H9 (cell line): ENCODE measurements at regions not wholly inside any gene's neighbourhood (a gene's known extent, or its start where the extent isn't known, plus 50 kb on each side); places are given as distances from the start of the nearest gene placed in this dataset.
"Not testable (repeated sequence)": the region's sequence is repeated elsewhere in the genome, so short reads cannot be mapped to it uniquely, and the experiment has no call there.

Experiments
- DNase-seq: peaks from one replicate; pipeline ENCODE4 v3.0.0-alpha.2; 2017
- H2AFZ ChIP-seq: one replicate; pipeline ENCODE4 v1.6.1; 2013; ENCODE audit warnings: mild to moderate bottlenecking, low read length, control low read depth, moderate library complexity
- H2AK5ac ChIP-seq: 2 replicates; pipeline ENCODE4 v1.6.1; 2013; ENCODE audit warnings: low read length, control low read depth, mixed read lengths; ENCODE audit not compliant: insufficient read length
- H2BK120ac ChIP-seq: one replicate; pipeline ENCODE4 v1.6.1; 2013; ENCODE audit warnings: low read depth, mild to moderate bottlenecking, low read length, control low read depth, inconsistent platforms; ENCODE audit not compliant: poor library complexity, severe bottlenecking
- H2BK12ac ChIP-seq: 2 replicates; pipeline ENCODE4 v1.6.1; 2013; ENCODE audit warnings: low read length, control low read depth, mixed read lengths, low read depth; ENCODE audit not compliant: insufficient read length
- H2BK15ac ChIP-seq: 2 replicates; pipeline ENCODE4 v1.6.1; 2013; ENCODE audit warnings: low read depth, low read length, control low read depth
- H2BK20ac ChIP-seq: one replicate; pipeline ENCODE4 v1.6.1; 2013; ENCODE audit warnings: low read depth, mild to moderate bottlenecking, low read length, control low read depth, inconsistent platforms; ENCODE audit not compliant: poor library complexity, severe bottlenecking
- H2BK5ac ChIP-seq: 2 replicates; pipeline ENCODE4 v1.6.1; 2013; ENCODE audit warnings: low read length, control low read depth, mixed read lengths; ENCODE audit not compliant: insufficient read length
- H3K14ac ChIP-seq: 2 replicates; pipeline ENCODE4 v1.6.1; 2013; ENCODE audit warnings: low read length, control low read depth; ENCODE audit not compliant: insufficient read depth
- H3K18ac ChIP-seq: 2 replicates; pipeline ENCODE4 v1.6.1; 2013; ENCODE audit warnings: low read depth, mild to moderate bottlenecking, mixed read lengths, low read length, control low read depth; ENCODE audit not compliant: insufficient read length
- H3K23ac ChIP-seq: 2 replicates; pipeline ENCODE4 v1.6.1; 2013; ENCODE audit warnings: low read length, control low read depth, mixed read lengths, low read depth; ENCODE audit not compliant: insufficient read length
- H3K23me2 ChIP-seq: 2 replicates; pipeline ENCODE4 v1.6.1; 2013; ENCODE audit warnings: low read depth, mild to moderate bottlenecking, mixed read lengths, low read length, control low read depth; ENCODE audit not compliant: insufficient read length, poor library complexity, severe bottlenecking
- H3K27ac ChIP-seq: 2 replicates; pipeline ENCODE4 v1.5.1; 2013; ENCODE audit warnings: low read length, control low read depth, mixed read lengths, low read depth; ENCODE audit not compliant: insufficient read length
- H3K27me3 ChIP-seq: 2 replicates; pipeline ENCODE4 v1.6.1; 2013; ENCODE audit warnings: low read length, control low read depth, inconsistent platforms; ENCODE audit not compliant: insufficient read depth
- H3K4ac ChIP-seq: 2 replicates; pipeline ENCODE4 v1.6.1; 2013; ENCODE audit warnings: low read depth, mild to moderate bottlenecking, control low read depth, inconsistent platforms, low read length, moderate library complexity
- H3K4me1 ChIP-seq: 2 replicates; pipeline ENCODE4 v1.6.1; 2013; ENCODE audit warnings: low read length, control low read depth, inconsistent platforms; ENCODE audit not compliant: insufficient read depth
- H3K4me2 ChIP-seq: 2 replicates; pipeline ENCODE4 v1.6.1; 2013; ENCODE audit warnings: low read length, control low read depth, mixed read lengths; ENCODE audit not compliant: insufficient read length, insufficient read depth
- H3K56ac ChIP-seq: 2 replicates; pipeline ENCODE4 v1.6.1; 2013; ENCODE audit warnings: low read depth, mild to moderate bottlenecking, mixed read lengths, low read length, control low read depth; ENCODE audit not compliant: insufficient read length
- H3K79me1 ChIP-seq: 2 replicates; pipeline ENCODE4 v1.6.1; 2013; ENCODE audit warnings: low read depth, mild to moderate bottlenecking, moderate library complexity, low read length, control low read depth, inconsistent platforms; ENCODE audit not compliant: insufficient read depth, poor library complexity, severe bottlenecking
- H3K79me2 ChIP-seq: 2 replicates; pipeline ENCODE4 v1.6.1; 2013; ENCODE audit warnings: low read length, control low read depth, inconsistent platforms; ENCODE audit not compliant: insufficient read depth
- H3K9ac ChIP-seq: 2 replicates; pipeline ENCODE4 v1.6.1; 2013; ENCODE audit warnings: low read length, control low read depth, mixed read lengths; ENCODE audit not compliant: insufficient read length; ENCODE audit errors: extremely low read depth
- H3K9me3 ChIP-seq: one replicate; pipeline ENCODE4 v1.6.1; 2013; ENCODE audit warnings: low read depth, low read length, inconsistent platforms; ENCODE audit not compliant: control insufficient read depth
- H3T11ph ChIP-seq: one replicate; pipeline ENCODE4 v1.6.1; 2013; ENCODE audit warnings: mild to moderate bottlenecking, low read length, control low read depth, inconsistent platforms
- H4K20me1 ChIP-seq: one replicate; pipeline ENCODE4 v1.6.1; 2013; ENCODE audit not compliant: control insufficient read depth, insufficient read length, insufficient read depth
- H4K5ac ChIP-seq: 2 replicates; pipeline ENCODE4 v1.6.1; 2013; ENCODE audit warnings: low read depth, mild to moderate bottlenecking, mixed read lengths, low read length, control low read depth; ENCODE audit not compliant: insufficient read length
- H4K8ac ChIP-seq: replicated peaks from 2 replicates; pipeline ENCODE4 v1.6.1; 2013; ENCODE audit warnings: low read length, control low read depth, mixed read lengths, low read depth; ENCODE audit not compliant: insufficient read length
- H4K91ac ChIP-seq: 2 replicates; pipeline ENCODE4 v1.6.1; 2013; ENCODE audit warnings: low read depth, mild to moderate bottlenecking, moderate library complexity, mixed read lengths, low read length, control low read depth; ENCODE audit not compliant: insufficient read length
- H3K27ac Mint-ChIP-seq, 3 experiments: 2 replicates in 2 of 3; 3 replicates in 1 of 3; pipeline ENCODE4 v1.8.0; 2020 to 2021; ENCODE audit warnings: mixed read lengths in 3 of 3, mild to moderate bottlenecking in 1 of 3, moderate library complexity in 1 of 3
- H3K27me3 Mint-ChIP-seq: 2 replicates; pipeline ENCODE4 v1.8.0; 2021; ENCODE audit warnings: low read depth, mild to moderate bottlenecking, moderate library complexity, mixed read lengths
- H3K36me3 Mint-ChIP-seq, 3 experiments: 2 replicates in 2 of 3; 3 replicates in 1 of 3; pipeline ENCODE4 v1.8.0; 2020 to 2021; ENCODE audit warnings: low read depth in 3 of 3, mixed read lengths in 3 of 3; ENCODE audit not compliant: insufficient read depth in 1 of 3
- H3K4me1 Mint-ChIP-seq, 2 experiments: 2 replicates each; pipeline ENCODE4 v1.8.0; 2020; ENCODE audit warnings: mixed read lengths in 2 of 2
- H3K4me3 Mint-ChIP-seq, 2 experiments: 2 replicates in 1 of 2; 3 replicates in 1 of 2; pipeline ENCODE4 v1.8.0; 2020 to 2021; ENCODE audit warnings: mild to moderate bottlenecking in 2 of 2, mixed read lengths in 2 of 2, moderate library complexity in 1 of 2
- H3K9me3 Mint-ChIP-seq, 2 experiments: 2 replicates in 1 of 2; 3 replicates in 1 of 2; pipeline ENCODE4 v1.8.0; 2020; ENCODE audit warnings: mild to moderate bottlenecking in 2 of 2, mixed read lengths in 2 of 2, moderate library complexity in 1 of 2
- WGBS: extraction: QIAGEN DNeasy Blood & Tissue Kit; methylation state at CpG from one replicate; pipeline ENCODE4 v1.1.7; 2013; ENCODE audit warnings: missing lambda C conversion rate, low lambda C conversion rate, mixed read lengths; ENCODE audit not compliant: insufficient read length; ENCODE audit errors: extremely low coverage; 5-methylcytosine and 5-hydroxymethylcytosine counted together

GRCh38 chr7:56814911-56815310 lies 317.3 kb downstream of the ZNF479 start:
- H3K56ac ChIP-seq, H2BK5ac ChIP-seq, H3K27me3 Mint-ChIP-seq, H3K27me3 ChIP-seq, H3K27ac Mint-ChIP-seq, DNase-seq, H3K4ac ChIP-seq, H3K36me3 Mint-ChIP-seq, H3K4me2 ChIP-seq, H3K4me3 Mint-ChIP-seq, H3T11ph ChIP-seq, H4K8ac ChIP-seq, H2BK120ac ChIP-seq, H3K23ac ChIP-seq, H3K9ac ChIP-seq, H4K91ac ChIP-seq, H2AK5ac ChIP-seq, H3K4me1 ChIP-seq, H3K14ac ChIP-seq, H3K23me2 ChIP-seq, H3K79me1 ChIP-seq, H3K79me2 ChIP-seq, H3K18ac ChIP-seq, H3K27ac ChIP-seq, H4K5ac ChIP-seq, H2AFZ ChIP-seq, H2BK15ac ChIP-seq, H2BK12ac ChIP-seq, H3K4me1 Mint-ChIP-seq, H4K20me1 ChIP-seq, H2BK20ac ChIP-seq: not testable (repeated sequence)
- peaks cover 16% of the 10 kb centered on the region for H3K9me3 ChIP-seq
- H3K9me3 Mint-ChIP-seq = peaks cover 18 to 20% of the 10 kb centered on the region in 2 experiments
- no CpG with 5 or more reads among the region's 21 CpGs for WGBS

- peaks cover 16% of the 10 kb centered on the region for H3K9me3 ChIP-seq
- H4K20me1 ChIP-seq, H4K5ac ChIP-seq, H3T11ph ChIP-seq, H3K79me1 ChIP-seq, H4K91ac ChIP-seq, H3K18ac ChIP-seq, H2BK20ac ChIP-seq, DNase-seq, H4K8ac ChIP-seq, H3K23me2 ChIP-seq, H2AK5ac ChIP-seq, H3K4me1 Mint-ChIP-seq, H3K36me3 Mint-ChIP-seq, H2BK5ac ChIP-seq, H3K56ac ChIP-seq, H3K4me2 ChIP-seq, H3K4ac ChIP-seq, H3K27ac Mint-ChIP-seq, H2BK15ac ChIP-seq, H3K4me1 ChIP-seq, H3K27me3 ChIP-seq, H2BK12ac ChIP-seq, H3K79me2 ChIP-seq, H3K14ac ChIP-seq, H3K23ac ChIP-seq, H2BK120ac ChIP-seq, H3K9ac ChIP-seq, H3K27me3 Mint-ChIP-seq, H3K4me3 Mint-ChIP-seq, H3K27ac ChIP-seq, H2AFZ ChIP-seq: not testable (repeated sequence)
- peaks cover 21 to 26% of the 10 kb centered on the region in 2 experiments for H3K9me3 Mint-ChIP-seq
- WGBS = no CpG with 5 or more reads among the region's 24 CpGs
Measured at GRCh38 chr7:56814390-56814789, 317.8 kb downstream of the ZNF479 start.
